AG20443 (cell line): ENCODE measurements at regions not wholly inside any gene's neighbourhood (a gene's known extent, or its start where the extent isn't known, plus 50 kb on each side); places are given as distances from the start of the nearest gene placed in this dataset.

Experiments used
- DNase-seq: peaks from one replicate; pipeline ENCODE4 v3.0.0; 2012; ENCODE audit warnings: low spot score, mixed read lengths

GRCh38 chr11:8740129-8740528 is 57.5 kb downstream of the RPL27A start:
- DNase-seq = no peak

- DNase-seq = no peak
These were observed 61.8 kb downstream of the RPL27A start for GRCh38 chr11:8744423-8744822.

DNA sequence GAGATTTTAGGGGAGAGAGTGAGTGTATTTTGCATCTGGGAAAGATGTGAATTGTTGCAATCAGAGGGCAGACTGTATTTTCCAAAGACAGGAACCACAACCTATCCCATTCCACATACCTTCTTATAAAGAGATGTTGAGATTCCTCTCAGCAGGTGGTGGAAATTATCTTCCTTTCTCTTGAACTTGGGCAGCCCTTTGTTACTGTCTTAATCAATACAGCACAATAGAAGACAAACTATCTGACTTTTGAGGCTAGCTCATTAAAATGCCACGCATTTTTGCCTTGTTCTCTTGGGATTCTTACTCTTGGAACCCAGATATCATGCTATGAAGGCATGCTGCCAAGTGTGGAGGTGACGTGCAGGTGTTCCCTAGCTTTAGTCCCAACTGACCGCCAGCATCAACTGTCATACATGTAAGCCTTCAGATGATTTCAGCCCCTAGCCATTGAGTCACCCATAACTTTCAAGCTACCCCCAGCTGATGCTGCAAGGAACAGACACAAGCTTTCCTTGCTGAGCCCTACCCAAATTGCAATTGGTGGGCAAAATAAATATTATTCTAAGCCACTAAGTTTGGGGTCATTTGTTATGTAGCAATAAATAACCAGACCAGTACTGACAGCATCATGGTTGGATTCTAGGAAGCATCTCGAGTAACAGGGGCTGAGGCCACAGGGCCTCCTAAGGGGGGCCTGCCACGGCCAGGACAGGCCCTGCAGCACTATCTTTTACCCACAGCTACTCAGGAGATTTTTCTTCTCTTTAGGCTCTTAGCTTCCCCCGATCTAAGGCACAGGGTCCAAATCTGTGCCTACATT is 63.0 kb downstream of the RPL27A start:
- no peak for DNase-seq

DNA sequence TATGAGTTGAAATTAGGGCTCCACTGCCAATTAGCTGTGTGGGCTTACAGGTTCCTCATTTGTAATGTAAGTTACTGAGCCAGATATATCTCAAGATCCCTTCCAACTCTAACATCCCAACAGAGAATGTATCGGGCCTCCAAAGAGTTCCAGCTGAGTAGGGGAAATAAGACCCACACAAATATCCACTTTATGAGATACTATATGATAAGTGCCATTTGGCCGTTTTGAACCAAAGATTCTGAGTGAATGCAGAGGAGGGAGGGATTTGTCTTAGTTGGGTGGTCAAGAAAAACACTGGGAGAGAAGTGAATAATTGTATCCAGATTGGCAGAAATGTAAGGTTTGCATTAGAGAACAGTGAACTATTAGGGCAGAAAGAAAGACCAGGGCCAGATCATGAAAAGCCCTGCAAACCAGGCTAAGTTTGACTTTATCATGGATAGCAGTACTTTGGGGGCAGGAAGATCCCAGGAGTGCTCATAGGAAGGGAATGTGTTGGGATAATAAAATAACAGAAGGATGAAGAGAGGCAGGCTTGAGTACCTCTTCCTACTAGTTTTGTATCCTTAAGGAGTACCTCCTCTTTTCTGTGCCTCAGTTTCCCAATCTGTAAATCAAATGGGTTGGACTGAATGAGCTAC is 63.9 kb downstream of the RPL27A start:
- no peak for DNase-seq

GRCh38 chr11:8747173-8747572 is 64.6 kb downstream of the RPL27A start:
- DNase-seq = no peak

- no peak for DNase-seq
These were observed 65.7 kb downstream of the RPL27A start for GRCh38 chr11:8748317-8748716.

- no peak for DNase-seq
These were observed 66.6 kb downstream of the RPL27A start for GRCh38 chr11:8749202-8749601.

- no peak for DNase-seq
These were observed 71.6 kb downstream of the RPL27A start for GRCh38 chr11:8754241-8754640.

DNA sequence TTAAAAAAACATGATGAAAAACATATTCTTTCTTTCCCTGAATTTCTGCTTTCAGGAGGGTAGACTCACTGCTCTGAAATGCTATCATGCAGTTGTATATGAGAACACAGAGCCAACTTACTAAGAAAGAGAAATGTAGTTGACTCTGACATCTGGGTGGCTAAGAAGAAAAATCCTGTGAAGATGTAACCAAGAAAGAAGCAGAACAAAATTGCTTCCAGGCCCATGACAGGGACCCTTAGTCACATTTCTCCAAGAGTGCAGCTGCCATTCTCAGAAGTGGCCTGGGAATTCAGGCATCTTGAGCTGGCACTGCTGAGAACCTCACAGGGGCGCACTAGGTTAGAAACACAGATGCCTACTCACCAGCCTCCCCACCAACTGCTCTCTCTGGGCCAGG is 73.6 kb downstream of the RPL27A start:
- DNase-seq = peak; percentile 43

GRCh38 chr11:8757047-8757446 is 74.5 kb downstream of the RPL27A start:
- peak; percentile 29 for DNase-seq

DNA sequence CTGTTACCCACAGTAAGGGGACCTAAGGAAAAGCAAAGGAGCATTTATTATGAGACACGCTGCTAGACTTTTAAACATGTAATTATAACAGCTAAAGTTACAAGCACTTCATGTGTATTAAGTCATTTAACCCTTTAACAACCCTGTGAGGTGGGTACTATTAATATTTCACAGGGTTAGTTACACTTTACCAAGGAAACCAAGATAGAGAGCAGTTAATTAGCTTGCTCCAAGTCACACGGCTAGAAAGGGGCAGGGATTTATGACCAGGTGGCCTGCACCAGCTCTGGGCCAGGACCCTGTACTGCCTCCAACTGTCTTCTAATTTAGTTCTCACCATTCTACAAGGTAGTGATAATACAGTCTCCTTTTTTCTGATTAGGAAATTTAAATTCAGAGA is 74.9 kb downstream of the RPL27A start:
- no peak for DNase-seq

DNA sequence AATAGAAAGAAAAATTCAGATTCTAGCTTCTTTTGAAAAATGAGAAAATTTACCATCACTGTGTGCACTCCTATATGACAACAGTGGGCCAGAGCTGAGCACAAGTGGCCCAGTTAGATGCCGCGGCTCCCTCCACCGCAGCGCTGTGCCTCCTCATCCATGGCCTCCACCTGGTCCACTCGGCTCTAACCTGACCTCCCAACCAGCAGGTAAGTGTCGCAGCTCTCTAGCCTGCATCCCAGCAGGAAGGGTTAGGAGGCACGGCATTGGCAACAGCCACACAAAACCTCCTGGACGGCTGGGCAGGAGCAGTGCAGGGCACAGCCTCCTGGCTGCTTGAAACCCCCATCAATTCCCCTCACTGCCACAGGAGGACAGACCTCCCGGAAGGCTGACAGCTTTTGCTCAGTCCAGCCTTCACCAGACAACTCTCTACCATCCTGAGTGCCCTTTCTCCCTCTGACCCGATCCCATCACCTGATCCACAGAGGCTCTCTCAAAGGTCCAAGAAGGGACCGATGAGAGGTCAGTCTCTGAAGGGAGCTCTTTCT is 76.1 kb downstream of the RPL27A start:
- no peak for DNase-seq

GRCh38 chr11:8759634-8760033 is 77.0 kb downstream of the RPL27A start:
- DNase-seq = no peak

DNA sequence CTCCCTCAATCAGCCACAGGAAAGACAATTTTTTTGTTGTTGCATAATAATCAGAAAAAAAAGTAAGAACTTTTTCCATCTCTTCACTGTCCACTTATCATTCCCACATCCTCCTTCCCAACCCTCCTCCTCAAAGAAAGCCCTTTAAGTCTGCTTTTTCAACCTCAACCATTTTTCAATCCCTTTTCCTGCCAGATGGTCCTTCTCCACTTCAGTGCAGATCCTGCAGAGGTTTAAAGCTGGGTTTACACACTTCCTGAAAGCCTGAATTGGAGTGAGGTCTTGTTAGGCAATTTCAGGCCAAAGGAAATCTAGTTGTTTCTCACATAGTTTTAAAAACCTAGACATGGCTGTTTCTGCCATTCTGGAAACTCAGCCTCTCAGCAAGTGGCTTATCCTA is 78.3 kb downstream of the RPL27A start:
- no peak for DNase-seq

DNA sequence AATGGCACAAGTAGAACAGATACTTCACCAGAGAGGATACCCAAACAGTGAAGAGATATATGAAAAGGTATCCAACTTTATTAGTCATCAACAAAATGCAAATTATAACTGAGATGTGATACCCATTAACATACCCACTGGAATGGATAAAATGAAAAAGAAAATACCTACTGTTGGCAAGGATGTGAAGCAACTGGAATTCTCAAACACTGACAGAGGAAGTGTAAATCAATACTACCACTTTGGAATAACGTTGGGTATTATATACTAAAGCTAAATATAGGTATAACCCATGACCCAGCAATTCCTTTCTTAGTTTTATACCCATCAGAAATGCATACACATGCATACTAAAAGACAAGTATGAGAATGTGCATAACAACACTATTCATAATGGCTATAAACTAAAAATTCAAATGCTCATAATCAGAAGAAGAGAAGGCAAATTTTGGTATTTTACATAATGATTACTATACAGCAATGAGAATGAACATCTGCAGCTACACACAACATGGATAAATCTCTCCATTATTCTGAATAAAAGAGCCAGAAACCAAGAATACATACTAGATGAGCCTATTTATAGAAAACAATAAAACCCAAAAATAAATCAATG is 80.6 kb downstream of the RPL27A start:
- no peak for DNase-seq

DNA sequence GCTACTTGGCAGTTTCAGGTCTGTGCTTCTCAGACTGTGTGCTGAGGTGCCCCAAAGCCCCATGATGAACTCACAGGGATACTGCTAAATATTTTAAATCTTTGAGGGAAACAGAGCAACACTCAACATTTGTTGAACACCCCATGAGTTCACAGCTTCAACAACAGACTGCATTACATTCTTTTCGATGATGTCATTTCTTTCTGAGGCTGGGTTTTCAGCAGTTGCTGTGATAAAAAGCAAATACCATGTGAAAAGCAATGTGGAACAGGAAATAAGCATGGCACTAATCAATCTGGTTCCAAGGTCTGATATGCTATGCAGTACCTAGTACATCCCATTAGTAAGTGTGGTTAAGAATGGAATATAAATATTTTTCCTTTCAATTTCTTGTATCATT is 82.7 kb downstream of the RPL27A start:
- DNase-seq = peak; percentile 57

- DNase-seq = peak; percentile 33
These were observed 83.7 kb downstream of the RPL27A start for GRCh38 chr11:8766043-8766987.

DNA sequence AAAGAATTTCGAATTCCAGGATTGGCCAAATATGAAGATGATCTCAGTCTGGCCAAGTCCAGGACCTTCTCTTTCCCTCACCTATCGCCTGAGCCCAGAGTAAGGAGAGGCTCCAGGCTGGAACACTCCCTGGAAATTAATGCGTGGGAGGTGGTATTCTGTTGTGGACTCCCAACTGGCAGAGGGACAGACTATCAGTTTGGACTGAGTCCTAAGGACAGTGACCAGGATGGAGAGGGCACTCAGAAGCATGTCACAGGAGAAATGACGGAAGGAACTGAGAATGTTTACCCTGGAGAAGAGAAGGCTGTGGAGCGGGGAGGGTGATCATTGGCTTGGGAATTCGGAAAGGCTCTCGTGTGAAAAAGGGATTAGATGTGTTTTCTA is 84.4 kb downstream of the RPL27A start:
- no peak for DNase-seq

GRCh38 chr11:8767466-8768142 is 85.0 kb downstream of the RPL27A start:
- peak; percentile 54 for DNase-seq

GRCh38 chr11:8768625-8769333 is 86.2 kb downstream of the RPL27A start:
- DNase-seq = peak; percentile 75
